Ascending aorta (tissue), 2 donors: ENCODE measurements at regions not wholly inside any gene's neighbourhood (a gene's known extent, or its start where the extent isn't known, plus 50 kb on each side); places are given as distances from the start of the nearest gene placed in this dataset.

Experiments used
- DNase-seq, 2 donors: peaks; one replicate each; pipeline ENCODE4 v3.0.0-alpha.2; 2019; ENCODE audit warnings: low spot score in 2 of 2
- H3K27ac ChIP-seq, 2 donors: fragments of 200-600 bp; sonication (generic); one replicate each; pipeline ENCODE4 v1.5.1; 2016 to 2017; ENCODE audit warnings: mild to moderate bottlenecking in 1 of 2
- H3K27me3 ChIP-seq: fragments of 200-600 bp; sonication (generic); one replicate; pipeline ENCODE4 v1.5.1; 2017
- H3K36me3 ChIP-seq, 2 donors: fragments of 200-600 bp; sonication (generic); one replicate each; pipeline ENCODE4 v1.5.1; 2016
- H3K4me1 ChIP-seq, 2 donors: fragments of 200-600 bp; sonication (generic); one replicate each; pipeline ENCODE4 v1.5.1; 2016 to 2017; ENCODE audit warnings: mild to moderate bottlenecking in 1 of 2
- H3K4me3 ChIP-seq, 2 donors: fragments of 200-600 bp; sonication (generic); one replicate each; pipeline ENCODE4 v1.5.1; 2016 to 2017; ENCODE audit warnings: mild to moderate bottlenecking in 1 of 2
- H3K9me3 ChIP-seq, 2 donors: fragments of 200-600 bp; sonication (generic); one replicate each; pipeline ENCODE4 v1.5.1; 2016
- CTCF ChIP-seq, 3 experiments: fragments of 200-600 bp in 2 of 3; fragments of 450-650 bp in 1 of 3; sonication (generic) in 2 of 3; IDR thresholded peaks; one replicate each; pipeline ENCODE4 v1.5.1; 2016 to 2019; ENCODE audit warnings: antibody characterized with exemption in 3 of 3, mild to moderate bottlenecking in 1 of 3, moderate library complexity in 1 of 3
- intact Hi-C: fragments of 100-400 bp; cut with DNase I; formaldehyde crosslinking; loops from one replicate; pipeline ENCODE4 v1.15.1; 2023

- Histone ChIP-seq H3K9me3 (no peaks in the 10 kb centered on the region), H3K36me3 (no peaks in the 10 kb centered on the region), H3K27ac (no peak overlapping the region), H3K4me3 (no peak overlapping the region), H3K27me3 (no peaks in the 10 kb centered on the region), H3K4me1 (no peaks in the 10 kb centered on the region)
- TF ChIP-seq CTCF (IDR thresholded peaks at IDR 0.05): no peak
- intact Hi-C loops: no loop called here
- DNase-seq: no peak
Observed at GRCh38 chr11:110019675-110020074, 73.5 kb upstream of the ZC3H12C start.

GRCh38 chr11:110022548-110022947 lies 70.6 kb upstream of the ZC3H12C start:
- Histone ChIP-seq H3K4me3 (no peak overlapping the region), H3K36me3 (no peaks in the 10 kb centered on the region), H3K9me3 (no peaks in the 10 kb centered on the region), H3K27ac (no peak overlapping the region), H3K27me3 (no peaks in the 10 kb centered on the region), H3K4me1 (no peaks in the 10 kb centered on the region)
- no peak for TF ChIP-seq CTCF (IDR thresholded peaks at IDR 0.05)
- intact Hi-C loops: no loop called here
- no peak for DNase-seq

GRCh38 chr11:110023711-110024110 lies 69.5 kb upstream of the ZC3H12C start:
- DNase-seq: no peak
- no peak for TF ChIP-seq CTCF (IDR thresholded peaks at IDR 0.05)
- intact Hi-C loops: no loop called here
- H3K27me3 ChIP-seq: no peaks in the 10 kb centered on the region
- no peaks in the 10 kb centered on the region for H3K36me3 ChIP-seq
- no peak overlapping the region for H3K27ac ChIP-seq
- H3K9me3 ChIP-seq: no peaks in the 10 kb centered on the region
- no peak overlapping the region for H3K4me3 ChIP-seq
- H3K4me1 ChIP-seq: no peaks in the 10 kb centered on the region

GRCh38 chr11:110026858-110027626 lies 66.2 kb upstream of the ZC3H12C start:
- TF ChIP-seq CTCF (IDR thresholded peaks at IDR 0.05): no peak
- Histone ChIP-seq H3K36me3 (no peaks in the 10 kb centered on the region), H3K4me1 (no peaks in the 10 kb centered on the region), H3K27ac (no peak overlapping the region), H3K9me3 (no peaks in the 10 kb centered on the region), H3K27me3 (no peaks in the 10 kb centered on the region), H3K4me3 (no peak overlapping the region)
- intact Hi-C loops: no loop called here
- DNase-seq: no peak

GRCh38 chr11:110027627-110028371 lies 65.4 kb upstream of the ZC3H12C start:
- Histone ChIP-seq H3K27ac (no peak overlapping the region), H3K36me3 (no peaks in the 10 kb centered on the region), H3K9me3 (no peaks in the 10 kb centered on the region), H3K27me3 (no peaks in the 10 kb centered on the region), H3K4me1 (no peaks in the 10 kb centered on the region), H3K4me3 (no peak overlapping the region)
- DNase-seq: no peak
- no peak for TF ChIP-seq CTCF (IDR thresholded peaks at IDR 0.05)
- intact Hi-C loops: no loop called here
